Erythroblast (primary cell): ENCODE measurements at regions not wholly inside any gene's neighbourhood (a gene's known extent, or its start where the extent isn't known, plus 50 kb on each side); places are given as distances from the start of the nearest gene placed in this dataset.

Source experiments
- GATA1 ChIP-seq: IDR thresholded peaks from 2 replicates; pipeline ENCODE4 v1.6.1; 2011; ENCODE audit warnings: low read depth, mild to moderate bottlenecking, control low read depth, low read length, moderate library complexity
- POLR2A ChIP-seq: IDR thresholded peaks from 2 replicates; pipeline ENCODE4 v1.6.1; 2011; ENCODE audit warnings: mild to moderate bottlenecking, low read length

DNA sequence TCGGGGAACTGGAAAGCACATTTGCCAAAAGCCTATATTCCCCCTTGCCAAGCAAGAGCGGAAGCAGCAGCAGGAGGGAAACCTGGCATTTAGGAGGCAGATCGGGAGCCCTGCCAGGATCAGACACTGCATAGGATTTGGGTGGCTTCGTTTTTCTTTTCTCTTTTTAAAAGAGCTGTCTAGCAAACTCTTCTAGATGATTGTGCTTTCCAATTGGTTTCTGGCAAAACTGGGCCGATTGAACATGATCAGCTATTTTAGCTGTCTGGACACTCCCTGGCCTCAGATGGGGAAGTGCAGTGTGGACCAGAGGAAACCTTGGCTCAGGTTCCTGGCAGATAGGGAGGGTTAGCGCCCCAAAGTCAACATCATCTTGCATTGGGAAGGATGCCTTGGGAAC is 414.0 kb upstream of the KAZN start:
- TF ChIP-seq POLR2A = no peak
- TF ChIP-seq GATA1 = no peak
